A549 (cell line): ENCODE measurements at regions not wholly inside any gene's neighbourhood (a gene's known extent, or its start where the extent isn't known, plus 50 kb on each side); places are given as distances from the start of the nearest gene placed in this dataset.

ENCODE experiments used
- CBX2 ChIP-seq: fragments of 200-600 bp; sonication (generic); IDR thresholded peaks from 2 replicates; pipeline ENCODE4 v1.6.1; 2016; ENCODE audit warnings: low read depth, mild to moderate bottlenecking, borderline replicate concordance
- CBX8 ChIP-seq: fragments of 200-600 bp; sonication (generic); IDR thresholded peaks from 2 replicates; pipeline ENCODE4 v1.6.1; 2016
- CEBPB ChIP-seq, 2 experiments: fragments of >200 bp in 1 of 2; sonication (Bioruptor Twin) in 1 of 2; formaldehyde crosslinking in 1 of 2; IDR thresholded peaks; 2 replicates each; pipeline ENCODE4 v1.6.1; 2012 to 2016
- CHD2 ChIP-seq: fragments of 150-350 bp; IDR thresholded peaks from 2 replicates; pipeline ENCODE4 v1.6.1; 2014; ENCODE audit warnings: low read length; ENCODE audit not compliant: partially characterized antibody
- MAFK ChIP-seq: fragments of 450-650 bp; IDR thresholded peaks from 2 replicates; pipeline ENCODE4 v1.6.1; 2014; ENCODE audit not compliant: partially characterized antibody
- ZFP36 ChIP-seq: fragments of 450-650 bp; IDR thresholded peaks from 2 replicates; pipeline ENCODE4 v1.6.1; 2014; ENCODE audit warnings: borderline replicate concordance; ENCODE audit not compliant: partially characterized antibody
- TF ChIP-seq, protein P1 (sequence below): fragments of >200 bp; sonication (Bioruptor Twin); formaldehyde crosslinking; IDR thresholded peaks from 3 replicates; pipeline ENCODE4 v1.5.1; 2016
- TF ChIP-seq, protein P2 (sequence below): IDR thresholded peaks from 2 replicates; pipeline ENCODE4 v1.6.1; 2012

DNA sequence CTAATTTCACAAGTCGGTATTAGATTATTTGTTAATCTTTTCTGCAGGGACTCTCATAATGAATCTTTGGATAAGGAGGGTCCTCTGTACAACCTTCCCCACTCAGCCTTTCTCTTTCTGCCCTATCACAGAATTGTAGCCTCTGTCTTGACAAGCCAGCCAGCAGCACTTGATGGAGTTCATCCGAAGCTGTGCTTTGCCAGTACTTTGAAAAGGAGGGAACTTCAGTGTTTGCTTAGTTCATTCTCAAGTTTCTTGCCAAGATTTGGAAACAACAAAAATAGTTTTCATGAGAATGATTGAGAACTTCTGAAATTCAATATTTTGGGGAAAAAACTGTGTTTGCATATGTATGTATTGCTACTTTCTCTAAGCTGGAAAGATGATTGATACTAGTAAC, 69.3 kb upstream of the HMGB1 start:
- TF ChIP-seq, protein P1, sequence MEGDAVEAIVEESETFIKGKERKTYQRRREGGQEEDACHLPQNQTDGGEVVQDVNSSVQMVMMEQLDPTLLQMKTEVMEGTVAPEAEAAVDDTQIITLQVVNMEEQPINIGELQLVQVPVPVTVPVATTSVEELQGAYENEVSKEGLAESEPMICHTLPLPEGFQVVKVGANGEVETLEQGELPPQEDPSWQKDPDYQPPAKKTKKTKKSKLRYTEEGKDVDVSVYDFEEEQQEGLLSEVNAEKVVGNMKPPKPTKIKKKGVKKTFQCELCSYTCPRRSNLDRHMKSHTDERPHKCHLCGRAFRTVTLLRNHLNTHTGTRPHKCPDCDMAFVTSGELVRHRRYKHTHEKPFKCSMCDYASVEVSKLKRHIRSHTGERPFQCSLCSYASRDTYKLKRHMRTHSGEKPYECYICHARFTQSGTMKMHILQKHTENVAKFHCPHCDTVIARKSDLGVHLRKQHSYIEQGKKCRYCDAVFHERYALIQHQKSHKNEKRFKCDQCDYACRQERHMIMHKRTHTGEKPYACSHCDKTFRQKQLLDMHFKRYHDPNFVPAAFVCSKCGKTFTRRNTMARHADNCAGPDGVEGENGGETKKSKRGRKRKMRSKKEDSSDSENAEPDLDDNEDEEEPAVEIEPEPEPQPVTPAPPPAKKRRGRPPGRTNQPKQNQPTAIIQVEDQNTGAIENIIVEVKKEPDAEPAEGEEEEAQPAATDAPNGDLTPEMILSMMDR = no peak
- TF ChIP-seq ZFP36 (no peak), CHD2 (no peak), MAFK (no peak), CEBPB (IDR thresholded peaks at IDR 0.05) (no peak), CBX8 (no peak), CBX2 (no peak)
- TF ChIP-seq, protein P2, sequence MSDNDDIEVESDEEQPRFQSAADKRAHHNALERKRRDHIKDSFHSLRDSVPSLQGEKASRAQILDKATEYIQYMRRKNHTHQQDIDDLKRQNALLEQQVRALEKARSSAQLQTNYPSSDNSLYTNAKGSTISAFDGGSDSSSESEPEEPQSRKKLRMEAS = no peak
